ENCODE measurements at regions not wholly inside any gene's neighbourhood (a gene's known extent, or its start where the extent isn't known, plus 50 kb on each side); places are given as distances from the start of the nearest gene placed in this dataset.
"Not testable (repeated sequence)": the region's sequence is repeated elsewhere in the genome, so short reads cannot be mapped to it uniquely, and the experiment has no call there.

DNA sequence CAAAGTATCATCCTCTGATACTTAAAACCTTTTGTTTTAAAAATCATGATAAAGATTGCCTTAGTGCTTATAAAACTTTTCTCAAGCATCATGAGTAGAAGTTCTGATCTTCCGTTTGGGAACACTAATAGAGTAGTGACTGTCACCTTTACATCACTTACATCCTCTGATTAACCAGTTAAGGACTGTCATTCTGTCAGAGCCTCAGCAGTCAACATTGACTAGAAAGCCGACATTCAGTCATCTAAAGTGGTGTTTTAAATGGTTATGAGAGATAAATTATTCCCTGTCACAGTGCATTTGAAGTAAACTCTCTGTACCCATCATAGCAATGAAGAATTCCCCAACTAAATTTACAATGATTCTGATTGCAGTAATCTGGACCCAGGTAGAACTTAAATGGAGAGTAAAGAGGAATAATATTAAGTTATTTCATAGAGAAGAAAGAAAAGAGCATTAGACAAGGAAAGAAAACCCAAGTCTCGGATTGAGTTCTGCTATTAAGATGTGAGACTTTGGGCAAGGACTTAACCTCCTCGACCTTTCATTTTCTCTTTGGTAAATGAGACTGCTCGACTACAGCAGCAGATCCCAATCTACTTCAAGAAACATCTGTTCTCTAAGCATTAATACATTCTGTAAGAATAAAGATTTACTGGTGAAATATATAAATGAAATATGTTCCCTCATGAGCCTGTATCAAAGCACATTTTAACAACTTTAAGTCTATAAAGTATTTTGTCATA lies 563.9 kb upstream of the LMO3 start:
- H3K27me3 ChIP-seq (ENCODE audit: control insufficient read depth, insufficient read depth, low read length) = no peaks in the 10 kb centered on the region
- no peak overlapping the region for H3K4me3 ChIP-seq (ENCODE audit: low read depth, low read length)
- H3K36me3 ChIP-seq (ENCODE audit: control insufficient read depth, insufficient read depth, low read length) = no peaks in the 10 kb centered on the region
- no peak overlapping the region for H3K9ac ChIP-seq (ENCODE audit: low read length)
- no peak overlapping the region for H3K27ac ChIP-seq (ENCODE audit: low read depth, low read length)
- H3K4me1 ChIP-seq (ENCODE audit: control insufficient read depth, insufficient read depth, low read length) = no peaks in the 10 kb centered on the region
- no peaks in the 10 kb centered on the region for H3K9me3 ChIP-seq (ENCODE audit: control insufficient read depth, insufficient read depth, low read depth, low read length)

DNA sequence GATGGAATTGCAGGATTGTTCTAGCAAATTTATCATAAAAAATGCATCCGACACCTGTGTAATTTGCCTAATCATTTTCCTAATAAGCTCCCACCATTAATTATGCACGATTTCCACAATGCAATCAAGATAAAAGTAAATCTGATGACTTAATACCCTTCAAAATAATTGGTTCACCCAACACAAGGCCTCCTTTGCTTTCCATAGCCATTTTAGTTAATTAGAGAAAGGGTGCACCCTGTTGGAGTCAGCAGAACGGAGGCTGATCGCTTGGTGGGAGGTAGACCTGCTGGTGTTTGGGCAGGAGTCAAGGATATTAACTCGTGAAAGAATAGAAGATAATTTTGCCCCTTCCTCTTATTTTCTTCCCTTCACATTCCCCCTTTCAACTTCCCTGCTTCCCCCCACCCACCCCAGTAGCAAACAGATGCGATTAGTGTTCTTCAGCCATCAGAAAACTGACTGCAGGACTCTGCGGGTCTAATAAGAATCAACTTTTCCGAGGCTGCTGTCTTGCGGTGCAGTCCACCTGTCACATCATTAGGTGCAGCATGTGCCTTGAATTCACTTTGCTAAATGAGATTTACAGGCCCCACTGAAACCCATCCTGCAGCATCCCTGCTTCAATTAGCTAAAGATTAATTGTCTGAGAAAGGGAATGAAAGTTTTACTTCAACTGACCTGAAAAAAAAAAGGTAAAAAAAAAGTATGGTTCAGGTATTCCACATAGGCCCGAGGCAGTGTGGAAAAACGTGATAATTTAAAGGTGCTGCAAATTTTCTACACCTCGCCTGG lies 553.7 kb upstream of the LMO3 start:
- Histone ChIP-seq H3K9ac (ENCODE audit: low read length) (no peak overlapping the region), H3K4me3 (ENCODE audit: low read depth, low read length) (no peak overlapping the region), H3K4me1 (ENCODE audit: control insufficient read depth, insufficient read depth, low read length) (no peaks in the 10 kb centered on the region), H3K36me3 (ENCODE audit: control insufficient read depth, insufficient read depth, low read length) (no peaks in the 10 kb centered on the region), H3K27ac (ENCODE audit: low read depth, low read length) (no peak overlapping the region), H3K9me3 (ENCODE audit: control insufficient read depth, insufficient read depth, low read depth, low read length) (no peaks in the 10 kb centered on the region), H3K27me3 (ENCODE audit: control insufficient read depth, insufficient read depth, low read length) (no peaks in the 10 kb centered on the region)

GRCh38 chr12:17158201-17158600 lies 552.2 kb upstream of the LMO3 start:
- H3K27me3 ChIP-seq (ENCODE audit: control insufficient read depth, insufficient read depth, low read length) = no peaks in the 10 kb centered on the region
- H3K9me3 ChIP-seq (ENCODE audit: control insufficient read depth, insufficient read depth, low read depth, low read length) = peaks cover 5% of the 10 kb centered on the region
- H3K4me1 ChIP-seq (ENCODE audit: control insufficient read depth, insufficient read depth, low read length) = no peaks in the 10 kb centered on the region
- no peaks in the 10 kb centered on the region for H3K36me3 ChIP-seq (ENCODE audit: control insufficient read depth, insufficient read depth, low read length)
- H3K9ac ChIP-seq (ENCODE audit: low read length) = no peak overlapping the region
- H3K27ac ChIP-seq (ENCODE audit: low read depth, low read length) = no peak overlapping the region
- no peak overlapping the region for H3K4me3 ChIP-seq (ENCODE audit: low read depth, low read length)

DNA sequence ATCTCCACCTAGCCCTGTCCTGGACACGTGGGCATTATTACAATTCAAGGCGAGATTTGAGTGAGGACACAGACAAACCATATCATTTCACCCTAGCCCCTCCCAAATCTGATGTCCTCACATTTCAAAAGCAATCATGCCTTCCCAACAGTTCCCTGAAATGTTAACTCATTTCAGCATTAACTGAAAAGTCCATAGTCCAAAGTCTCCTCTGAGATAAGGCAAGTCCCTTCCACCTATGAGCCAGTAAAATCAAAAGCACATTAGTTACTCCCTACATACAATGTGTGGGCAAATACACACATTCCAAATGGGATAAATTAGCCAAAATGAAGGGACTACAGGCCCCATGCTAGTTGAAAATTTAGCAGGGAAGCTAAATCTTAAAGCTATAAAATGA lies 546.0 kb upstream of the LMO3 start:
- H3K27me3 ChIP-seq (ENCODE audit: control insufficient read depth, insufficient read depth, low read length) = no peaks in the 10 kb centered on the region
- H3K9me3 ChIP-seq (ENCODE audit: control insufficient read depth, insufficient read depth, low read depth, low read length) = peaks cover 21% of the 10 kb centered on the region
- no peaks in the 10 kb centered on the region for H3K4me1 ChIP-seq (ENCODE audit: control insufficient read depth, insufficient read depth, low read length)
- H3K9ac ChIP-seq (ENCODE audit: low read length) = no peak overlapping the region
- H3K27ac ChIP-seq (ENCODE audit: low read depth, low read length) = no peak overlapping the region
- H3K4me3 ChIP-seq (ENCODE audit: low read depth, low read length) = no peak overlapping the region
- H3K36me3 ChIP-seq (ENCODE audit: control insufficient read depth, insufficient read depth, low read length) = no peaks in the 10 kb centered on the region

DNA sequence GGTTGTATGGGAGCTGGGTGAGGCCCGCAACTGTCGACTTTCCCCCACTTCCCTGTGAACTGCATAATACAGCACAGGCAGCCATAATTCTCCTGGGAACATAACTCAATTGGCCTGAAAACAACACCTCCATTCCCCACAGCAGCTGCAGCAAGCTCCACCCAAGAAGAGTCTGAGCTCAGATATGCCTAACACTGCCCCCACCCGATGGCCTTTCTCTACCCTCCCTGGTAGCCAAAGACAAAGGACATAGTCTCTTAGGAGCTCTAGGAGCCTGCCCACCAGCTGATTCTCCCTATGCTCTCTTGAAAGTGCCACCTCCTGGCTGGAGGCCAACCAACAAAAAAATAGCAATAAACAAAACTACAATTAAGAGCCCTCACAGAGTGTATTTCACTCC lies 542.7 kb upstream of the LMO3 start:
- Histone ChIP-seq H3K9me3 (ENCODE audit: control insufficient read depth, insufficient read depth, low read depth, low read length) (peaks cover 18% of the 10 kb centered on the region), H3K9ac (ENCODE audit: low read length) (no peak overlapping the region), H3K27ac (ENCODE audit: low read depth, low read length) (no peak overlapping the region), H3K4me1 (ENCODE audit: control insufficient read depth, insufficient read depth, low read length) (no peaks in the 10 kb centered on the region), H3K4me3 (ENCODE audit: low read depth, low read length) (no peak overlapping the region), H3K36me3 (ENCODE audit: control insufficient read depth, insufficient read depth, low read length) (no peaks in the 10 kb centered on the region), H3K27me3 (ENCODE audit: control insufficient read depth, insufficient read depth, low read length) (no peaks in the 10 kb centered on the region)

- H3K9ac ChIP-seq (ENCODE audit: low read length) = no peak overlapping the region
- H3K4me1 ChIP-seq (ENCODE audit: control insufficient read depth, insufficient read depth, low read length) = no peaks in the 10 kb centered on the region
- H3K27ac ChIP-seq (ENCODE audit: low read depth, low read length) = no peak overlapping the region
- no peaks in the 10 kb centered on the region for H3K36me3 ChIP-seq (ENCODE audit: control insufficient read depth, insufficient read depth, low read length)
- H3K27me3 ChIP-seq (ENCODE audit: control insufficient read depth, insufficient read depth, low read length) = no peaks in the 10 kb centered on the region
- no peak overlapping the region for H3K4me3 ChIP-seq (ENCODE audit: low read depth, low read length)
- no peaks in the 10 kb centered on the region for H3K9me3 ChIP-seq (ENCODE audit: control insufficient read depth, insufficient read depth, low read depth, low read length)
Measured at GRCh38 chr12:17142856-17143255, 536.9 kb upstream of the LMO3 start.

DNA sequence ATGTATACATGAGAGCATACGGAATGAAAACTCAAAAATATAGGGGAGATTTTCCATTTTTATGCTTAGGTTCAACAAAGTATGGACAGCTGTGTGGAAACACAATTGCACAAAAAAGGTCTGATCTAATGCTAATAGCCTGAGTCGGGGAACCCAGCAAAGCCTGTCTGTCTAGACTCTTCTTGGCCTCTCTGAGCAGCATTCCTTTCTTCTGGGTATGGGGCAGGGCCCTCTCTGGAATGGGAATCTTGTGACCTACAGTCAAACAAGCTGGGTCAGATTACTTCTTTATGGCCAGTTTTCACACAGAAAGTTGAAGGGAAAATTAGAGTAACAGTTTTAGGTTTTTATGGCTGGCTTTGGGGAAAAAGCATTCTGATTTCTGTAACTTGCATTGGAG lies 534.0 kb upstream of the LMO3 start:
- Histone ChIP-seq H3K36me3 (ENCODE audit: control insufficient read depth, insufficient read depth, low read length) (no peaks in the 10 kb centered on the region), H3K27me3 (ENCODE audit: control insufficient read depth, insufficient read depth, low read length) (no peaks in the 10 kb centered on the region), H3K9ac (ENCODE audit: low read length) (no peak overlapping the region), H3K27ac (ENCODE audit: low read depth, low read length) (no peak overlapping the region), H3K4me3 (ENCODE audit: low read depth, low read length) (no peak overlapping the region), H3K9me3 (ENCODE audit: control insufficient read depth, insufficient read depth, low read depth, low read length) (no peaks in the 10 kb centered on the region), H3K4me1 (ENCODE audit: control insufficient read depth, insufficient read depth, low read length) (no peaks in the 10 kb centered on the region)

DNA sequence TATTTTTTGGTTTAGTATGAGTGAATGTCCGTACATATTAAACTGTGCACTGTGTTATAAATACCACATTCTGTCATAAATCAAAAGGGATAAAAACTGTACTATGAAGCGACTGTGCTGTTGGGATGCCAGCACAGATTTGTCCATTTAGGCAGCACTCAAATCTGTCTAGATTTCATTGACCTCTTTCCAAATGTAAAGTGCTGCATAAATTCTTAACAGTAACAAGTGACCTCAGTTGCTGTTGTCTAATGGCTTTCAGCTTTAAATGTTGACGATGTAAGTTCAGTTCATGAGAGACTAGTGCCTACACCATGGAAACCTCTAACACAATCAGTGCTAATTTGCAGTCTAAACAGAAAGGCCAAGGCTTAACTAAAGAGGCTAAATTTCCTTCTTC lies 531.4 kb upstream of the LMO3 start:
- H3K9ac ChIP-seq (ENCODE audit: low read length) = no peak overlapping the region
- H3K9me3 ChIP-seq (ENCODE audit: control insufficient read depth, insufficient read depth, low read depth, low read length) = no peaks in the 10 kb centered on the region
- H3K27me3 ChIP-seq (ENCODE audit: control insufficient read depth, insufficient read depth, low read length) = no peaks in the 10 kb centered on the region
- no peak overlapping the region for H3K4me3 ChIP-seq (ENCODE audit: low read depth, low read length)
- no peaks in the 10 kb centered on the region for H3K36me3 ChIP-seq (ENCODE audit: control insufficient read depth, insufficient read depth, low read length)
- H3K27ac ChIP-seq (ENCODE audit: low read depth, low read length) = no peak overlapping the region
- no peaks in the 10 kb centered on the region for H3K4me1 ChIP-seq (ENCODE audit: control insufficient read depth, insufficient read depth, low read length)

- Histone ChIP-seq H3K9ac (ENCODE audit: low read length) (no peak overlapping the region), H3K27me3 (ENCODE audit: control insufficient read depth, insufficient read depth, low read length) (no peaks in the 10 kb centered on the region), H3K4me1 (ENCODE audit: control insufficient read depth, insufficient read depth, low read length) (no peaks in the 10 kb centered on the region), H3K4me3 (ENCODE audit: low read depth, low read length) (no peak overlapping the region), H3K36me3 (ENCODE audit: control insufficient read depth, insufficient read depth, low read length) (no peaks in the 10 kb centered on the region), H3K9me3 (ENCODE audit: control insufficient read depth, insufficient read depth, low read depth, low read length) (no peaks in the 10 kb centered on the region), H3K27ac (ENCODE audit: low read depth, low read length) (no peak overlapping the region)
Measured at GRCh38 chr12:17134315-17134714, 528.4 kb upstream of the LMO3 start.

DNA sequence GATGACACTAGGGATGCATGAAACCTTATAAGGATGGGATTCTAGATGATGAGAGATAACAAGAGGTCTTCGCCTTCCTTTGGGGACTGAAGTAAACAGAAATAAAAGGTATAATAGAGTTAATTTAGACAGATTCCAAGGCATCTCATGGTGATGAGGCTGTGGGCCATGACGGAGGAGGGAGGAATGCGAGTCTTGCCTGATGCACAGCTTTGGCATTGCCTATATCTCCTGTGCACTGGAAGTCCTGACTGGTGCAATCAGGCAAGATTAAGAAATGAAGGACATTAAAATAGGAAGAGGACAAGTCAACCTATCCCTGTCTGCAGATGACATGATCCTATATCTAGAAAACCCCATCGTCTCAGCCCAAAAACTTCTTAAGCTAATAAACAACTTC lies 526.4 kb upstream of the LMO3 start:
- Histone ChIP-seq H3K27ac (ENCODE audit: low read depth, low read length) (no peak overlapping the region), H3K4me1 (ENCODE audit: control insufficient read depth, insufficient read depth, low read length) (no peaks in the 10 kb centered on the region), H3K4me3 (ENCODE audit: low read depth, low read length) (no peak overlapping the region), H3K36me3 (ENCODE audit: control insufficient read depth, insufficient read depth, low read length) (no peaks in the 10 kb centered on the region), H3K9me3 (ENCODE audit: control insufficient read depth, insufficient read depth, low read depth, low read length) (no peaks in the 10 kb centered on the region), H3K9ac (ENCODE audit: low read length) (no peak overlapping the region), H3K27me3 (ENCODE audit: control insufficient read depth, insufficient read depth, low read length) (no peaks in the 10 kb centered on the region)

GRCh38 chr12:17116538-17116937 lies 510.6 kb upstream of the LMO3 start:
- not testable (repeated sequence) for H3K4me1 ChIP-seq (ENCODE audit: control insufficient read depth, insufficient read depth, low read length); H3K36me3 ChIP-seq (ENCODE audit: control insufficient read depth, insufficient read depth, low read length); H3K27me3 ChIP-seq (ENCODE audit: control insufficient read depth, insufficient read depth, low read length); H3K27ac ChIP-seq (ENCODE audit: low read depth, low read length); H3K9ac ChIP-seq (ENCODE audit: low read length); H3K4me3 ChIP-seq (ENCODE audit: low read depth, low read length)
- H3K9me3 ChIP-seq (ENCODE audit: control insufficient read depth, insufficient read depth, low read depth, low read length) = peaks cover 11% of the 10 kb centered on the region

Data from HUES6 (cell line).